Activated CD4-positive, alpha-beta T cell treated with anti-CD3 and anti-CD28 coated beads, Interleukin-2, Interleukin-4, amounts not matched to agents 100 ng/mL and 50 ng/mL, durations not matched to agents 16 hours and 8 hours (primary cell): ENCODE measurements at regions not wholly inside any gene's neighbourhood (a gene's known extent, or its start where the extent isn't known, plus 50 kb on each side); places are given as distances from the start of the nearest gene placed in this dataset.

Experiments
- DNase-seq: peaks from one replicate; pipeline ENCODE4 v3.0.0-alpha.2; 2020; ENCODE audit warnings: low spot score

GRCh38 chr13:59534806-59535205 is 628.9 kb downstream of the DIAPH3 start:
- no peak for DNase-seq

- no peak for DNase-seq
These were observed 626.2 kb downstream of the DIAPH3 start for GRCh38 chr13:59537500-59537899.

GRCh38 chr13:59538512-59538911 is 625.2 kb downstream of the DIAPH3 start:
- DNase-seq = no peak

GRCh38 chr13:59542303-59542702 is 621.4 kb downstream of the DIAPH3 start:
- DNase-seq = no peak

- DNase-seq = no peak
These were observed 620.3 kb downstream of the DIAPH3 start for GRCh38 chr13:59543418-59543817.

- DNase-seq = no peak
These were observed 618.7 kb downstream of the DIAPH3 start for GRCh38 chr13:59545007-59545406.

- DNase-seq = no peak
These were observed 617.5 kb downstream of the DIAPH3 start for GRCh38 chr13:59546178-59546577.

- no peak for DNase-seq
These were observed 615.8 kb downstream of the DIAPH3 start for GRCh38 chr13:59547950-59548349.

- no peak for DNase-seq
These were observed 600.8 kb downstream of the DIAPH3 start for GRCh38 chr13:59562924-59563323.

GRCh38 chr13:59566561-59566960 is 597.2 kb downstream of the DIAPH3 start:
- no peak for DNase-seq

- DNase-seq = no peak
These were observed 595.4 kb downstream of the DIAPH3 start for GRCh38 chr13:59568306-59568705.

- no peak for DNase-seq
These were observed 593.5 kb downstream of the DIAPH3 start for GRCh38 chr13:59570204-59570603.

- no peak for DNase-seq
These were observed 579.6 kb downstream of the DIAPH3 start for GRCh38 chr13:59584101-59584500.

- DNase-seq = no peak
These were observed 578.7 kb downstream of the DIAPH3 start for GRCh38 chr13:59584761-59585670.

GRCh38 chr13:59587030-59587429 is 576.7 kb downstream of the DIAPH3 start:
- no peak for DNase-seq

- DNase-seq = no peak
These were observed 575.6 kb downstream of the DIAPH3 start for GRCh38 chr13:59587971-59588716.

- no peak for DNase-seq
These were observed 575.0 kb downstream of the DIAPH3 start for GRCh38 chr13:59588717-59589067.

GRCh38 chr13:59601993-59602392 is 561.7 kb downstream of the DIAPH3 start:
- DNase-seq = no peak

GRCh38 chr13:59603646-59604045 is 560.1 kb downstream of the DIAPH3 start:
- DNase-seq = no peak

- no peak for DNase-seq
These were observed 556.6 kb downstream of the DIAPH3 start for GRCh38 chr13:59607172-59607571.

- DNase-seq = no peak
These were observed 555.9 kb downstream of the DIAPH3 start for GRCh38 chr13:59607780-59608233.

- DNase-seq = no peak
These were observed 554.3 kb downstream of the DIAPH3 start for GRCh38 chr13:59609421-59609820.
